IPS DF 6.9 (cell line): ENCODE measurements at regions not wholly inside any gene's neighbourhood (a gene's known extent, or its start where the extent isn't known, plus 50 kb on each side); places are given as distances from the start of the nearest gene placed in this dataset.

Source experiments
- DNase-seq: peaks from one replicate; pipeline ENCODE4 v3.0.0-alpha.2; 2013; ENCODE audit warnings: low read depth, low spot score
- H3K27ac ChIP-seq: one replicate; pipeline ENCODE4 v1.5.1; 2013; ENCODE audit warnings: low read length, control low read depth
- H3K27me3 ChIP-seq: 2 replicates; pipeline ENCODE4 v1.6.1; 2013; ENCODE audit warnings: mild to moderate bottlenecking, low read length; ENCODE audit not compliant: control insufficient read depth, insufficient read depth
- H3K36me3 ChIP-seq: 2 replicates; pipeline ENCODE4 v1.6.1; 2013; ENCODE audit warnings: low read length; ENCODE audit not compliant: control insufficient read depth, insufficient read depth
- H3K4me1 ChIP-seq: 2 replicates; pipeline ENCODE4 v1.6.1; 2013; ENCODE audit warnings: low read length; ENCODE audit not compliant: control insufficient read depth, insufficient read depth
- H3K4me3 ChIP-seq: 2 replicates; pipeline ENCODE4 v1.5.1; 2013; ENCODE audit warnings: mild to moderate bottlenecking, low read length
- H3K9me3 ChIP-seq: 2 replicates; pipeline ENCODE4 v1.6.1; 2013; ENCODE audit warnings: low read length, inconsistent platforms; ENCODE audit not compliant: control insufficient read depth, insufficient read depth
- WGBS: extraction: QIAGEN DNeasy Blood & Tissue Kit; methylation state at CpG from one replicate; pipeline ENCODE4 v1.1.7; 2013; ENCODE audit warnings: mixed read lengths, missing lambda C conversion rate; ENCODE audit not compliant: insufficient read length, insufficient coverage; 5-methylcytosine and 5-hydroxymethylcytosine counted together

- no peak for DNase-seq
- Histone ChIP-seq H3K36me3 (peaks cover 8% of the 10 kb centered on the region; the same call in 1 of the 2 replicates), H3K9me3 (no peaks in the 10 kb centered on the region), H3K4me1 (no peaks in the 10 kb centered on the region), H3K27me3 (no peaks in the 10 kb centered on the region), H3K27ac (no peak overlapping the region), H3K4me3 (no peak overlapping the region)
- WGBS: no CpG with 5 or more reads among the region's 10 CpGs
Measured at GRCh38 chr9:740221-740620, 101.3 kb upstream of the DMRT1 start.

GRCh38 chr9:742104-742503 is 99.4 kb upstream of the DMRT1 start:
- Histone ChIP-seq H3K4me1 (no peaks in the 10 kb centered on the region), H3K27ac (no peak overlapping the region), H3K36me3 (peaks cover 8% of the 10 kb centered on the region; the same call in 1 of the 2 replicates), H3K27me3 (no peaks in the 10 kb centered on the region), H3K9me3 (no peaks in the 10 kb centered on the region), H3K4me3 (no peak overlapping the region)
- WGBS: no CpG with 5 or more reads among the region's 16 CpGs
- DNase-seq: no peak

GRCh38 chr9:742914-743589 is 98.4 kb upstream of the DMRT1 start:
- DNase-seq: no peak
- Histone ChIP-seq H3K36me3 (peaks cover 8% of the 10 kb centered on the region; the same call in 1 of the 2 replicates), H3K4me3 (no peak overlapping the region), H3K27me3 (no peaks in the 10 kb centered on the region), H3K27ac (no peak overlapping the region), H3K9me3 (no peaks in the 10 kb centered on the region), H3K4me1 (no peaks in the 10 kb centered on the region)
- no CpG with 5 or more reads among the region's 8 CpGs for WGBS

GRCh38 chr9:744046-744712 is 97.3 kb upstream of the DMRT1 start:
- Histone ChIP-seq H3K27me3 (no peaks in the 10 kb centered on the region), H3K36me3 (peaks cover 8% of the 10 kb centered on the region; the same call in 1 of the 2 replicates), H3K9me3 (no peaks in the 10 kb centered on the region), H3K4me3 (no peak overlapping the region), H3K4me1 (no peaks in the 10 kb centered on the region), H3K27ac (no peak overlapping the region)
- no peak for DNase-seq
- WGBS: no CpG with 5 or more reads among the region's 9 CpGs

- DNase-seq: no peak
- WGBS: no CpG with 5 or more reads among the region's 7 CpGs
- Histone ChIP-seq H3K4me3 (no peak overlapping the region), H3K27me3 (no peaks in the 10 kb centered on the region), H3K36me3 (peaks cover 8% of the 10 kb centered on the region; the same call in 1 of the 2 replicates), H3K4me1 (no peaks in the 10 kb centered on the region), H3K27ac (no peak overlapping the region), H3K9me3 (no peaks in the 10 kb centered on the region)
Measured at GRCh38 chr9:744790-745484, 96.6 kb upstream of the DMRT1 start.

- H3K36me3 ChIP-seq: peaks cover 5% of the 10 kb centered on the region; the same call in 1 of the 2 replicates
- WGBS: no CpG with 5 or more reads among the region's 16 CpGs
- no peaks in the 10 kb centered on the region for H3K9me3 ChIP-seq
- no peaks in the 10 kb centered on the region for H3K4me1 ChIP-seq
- H3K27ac ChIP-seq: no peak overlapping the region
- DNase-seq: no peak
- H3K4me3 ChIP-seq: no peak overlapping the region
- no peaks in the 10 kb centered on the region for H3K27me3 ChIP-seq
Measured at GRCh38 chr9:745761-746380, 95.6 kb upstream of the DMRT1 start.

- no peak overlapping the region for H3K4me3 ChIP-seq
- DNase-seq: no peak
- no CpG with 5 or more reads among the region's 7 CpGs for WGBS
- no peaks in the 10 kb centered on the region for H3K4me1 ChIP-seq
- no peak overlapping the region for H3K27ac ChIP-seq
- H3K9me3 ChIP-seq: no peaks in the 10 kb centered on the region
- no peaks in the 10 kb centered on the region for H3K27me3 ChIP-seq
- peaks cover 3% of the 10 kb centered on the region; the same call in 1 of the 2 replicates for H3K36me3 ChIP-seq
Measured at GRCh38 chr9:746661-747434, 94.6 kb upstream of the DMRT1 start.

GRCh38 chr9:747567-747966 is 93.9 kb upstream of the DMRT1 start:
- no peak overlapping the region for H3K4me3 ChIP-seq
- no peak for DNase-seq
- H3K36me3 ChIP-seq: no peaks in the 10 kb centered on the region
- no peaks in the 10 kb centered on the region for H3K4me1 ChIP-seq
- WGBS: no CpG with 5 or more reads among the region's 1 CpG
- no peak overlapping the region for H3K27ac ChIP-seq
- no peaks in the 10 kb centered on the region for H3K9me3 ChIP-seq
- no peaks in the 10 kb centered on the region for H3K27me3 ChIP-seq

- DNase-seq: no peak
- Histone ChIP-seq H3K4me1 (no peaks in the 10 kb centered on the region), H3K36me3 (no peaks in the 10 kb centered on the region), H3K4me3 (no peak overlapping the region), H3K27ac (no peak overlapping the region), H3K9me3 (no peaks in the 10 kb centered on the region), H3K27me3 (no peaks in the 10 kb centered on the region)
- WGBS: no CpG with 5 or more reads among the region's 10 CpGs
Measured at GRCh38 chr9:748861-749497, 92.5 kb upstream of the DMRT1 start.
